Body of pancreas (tissue), 4 donors: ENCODE measurements at regions not wholly inside any gene's neighbourhood (a gene's known extent, or its start where the extent isn't known, plus 50 kb on each side); places are given as distances from the start of the nearest gene placed in this dataset.

ENCODE experiments used
- CTCF ChIP-seq, 7 experiments: fragments of 450-650 bp in 4 of 7; fragments of 200-600 bp in 3 of 7; sonication (generic) in 3 of 7; IDR thresholded peaks; one replicate each; pipeline ENCODE4 v1.5.1; 2016 to 2019; ENCODE audit warnings: antibody characterized with exemption in 7 of 7
- POLR2A ChIP-seq, 3 donors: fragments of 450-650 bp; IDR thresholded peaks; one replicate each; pipeline ENCODE4 v1.6.1; 2016; ENCODE audit warnings: antibody characterized with exemption in 3 of 3, mild to moderate bottlenecking in 2 of 3

GRCh38 chr10:108003061-108003460, 838.6 kb upstream of the SORCS1 start:
- TF ChIP-seq CTCF (IDR thresholded peaks at IDR 0.05), result no peak
- no peak for TF ChIP-seq POLR2A (IDR thresholded peaks at IDR 0.05)
